ENCODE measurements at regions not wholly inside any gene's neighbourhood (a gene's known extent, or its start where the extent isn't known, plus 50 kb on each side); places are given as distances from the start of the nearest gene placed in this dataset.
"Not testable (repeated sequence)": the region's sequence is repeated elsewhere in the genome, so short reads cannot be mapped to it uniquely, and the experiment has no call there.

DNA sequence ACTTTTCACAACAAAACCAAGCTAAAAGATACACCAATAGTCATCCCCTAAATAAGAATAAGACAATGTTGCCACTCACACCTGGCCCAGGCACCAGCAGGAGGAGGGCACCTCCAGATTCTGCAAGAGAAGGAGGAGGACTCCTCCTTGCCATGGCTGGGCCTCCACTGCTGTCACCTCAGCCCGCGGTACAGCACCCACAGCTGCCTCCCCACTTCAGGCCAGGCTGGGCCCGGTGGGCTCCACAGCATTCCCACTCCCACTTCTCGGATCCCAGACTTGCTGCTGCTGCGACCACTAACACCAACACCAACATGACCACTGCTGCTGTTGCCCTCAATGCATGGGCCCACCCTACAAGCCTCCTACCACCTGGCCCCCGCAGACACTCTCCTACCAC lies 95.3 kb upstream of the POTED start:
- DNase-seq; H3K4me1 ChIP-seq; H3K4me3 ChIP-seq; H3K27me3 ChIP-seq (ENCODE audit: low read depth); H3K36me3 ChIP-seq; intact Hi-C loops (cut with DNase I); H3K9me3 ChIP-seq; H3K27ac ChIP-seq: not testable (repeated sequence)
- peak in 1 of 2 donors; percentile 32 for ATAC-seq

DNA sequence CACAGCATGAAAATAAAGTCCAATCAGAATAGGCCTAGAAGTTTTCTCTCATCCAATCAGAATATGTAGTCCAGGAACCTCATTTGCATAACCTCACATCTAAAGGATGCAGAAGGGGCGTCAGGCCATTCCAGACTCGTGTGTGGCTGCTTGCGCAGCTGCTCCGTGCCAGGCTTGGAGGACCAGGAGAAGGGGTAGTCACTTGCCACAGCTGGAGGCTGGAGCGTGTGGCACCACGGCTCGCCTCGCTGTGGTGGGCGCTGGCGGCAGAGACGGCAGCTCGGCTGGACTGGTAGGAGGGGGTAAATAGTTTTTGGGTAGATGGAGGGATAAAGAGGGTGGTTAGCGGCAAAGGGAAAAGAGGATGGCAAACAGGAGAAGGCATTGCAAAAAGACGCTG lies 93.6 kb upstream of the POTED start:
- H3K27ac ChIP-seq; H3K9me3 ChIP-seq; DNase-seq; H3K27me3 ChIP-seq (ENCODE audit: low read depth); H3K4me3 ChIP-seq; H3K4me1 ChIP-seq; intact Hi-C loops (cut with DNase I); H3K36me3 ChIP-seq; ATAC-seq: not testable (repeated sequence)

DNA sequence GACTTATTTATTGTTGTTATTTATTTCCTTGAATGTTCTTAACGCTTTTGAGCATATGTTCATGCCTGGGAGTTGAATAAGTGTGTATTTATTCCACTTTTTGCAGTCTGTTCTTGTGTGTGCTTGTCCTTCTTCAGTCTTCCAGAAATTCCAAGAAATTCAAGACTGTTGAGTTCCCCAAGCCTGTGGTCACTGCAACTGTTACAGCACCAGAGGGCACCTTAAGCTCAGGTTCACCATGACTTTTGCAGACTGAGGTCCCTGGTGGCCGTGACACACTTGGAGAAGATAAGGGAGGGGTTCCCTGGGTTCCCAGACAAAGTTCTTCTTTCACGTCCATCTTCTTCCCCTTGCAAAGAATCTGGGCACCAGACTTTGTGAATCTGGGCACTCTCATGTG lies 89.6 kb upstream of the POTED start:
- H3K36me3 ChIP-seq; H3K4me3 ChIP-seq; DNase-seq; H3K27ac ChIP-seq; ATAC-seq; intact Hi-C loops (cut with DNase I); H3K9me3 ChIP-seq; H3K4me1 ChIP-seq; H3K27me3 ChIP-seq (ENCODE audit: low read depth): not testable (repeated sequence)

- H3K4me3 ChIP-seq; DNase-seq; intact Hi-C loops (cut with DNase I): not testable (repeated sequence)
These were observed 84.6 kb upstream of the POTED start for GRCh38 chr21:13525015-13525414.

DNA sequence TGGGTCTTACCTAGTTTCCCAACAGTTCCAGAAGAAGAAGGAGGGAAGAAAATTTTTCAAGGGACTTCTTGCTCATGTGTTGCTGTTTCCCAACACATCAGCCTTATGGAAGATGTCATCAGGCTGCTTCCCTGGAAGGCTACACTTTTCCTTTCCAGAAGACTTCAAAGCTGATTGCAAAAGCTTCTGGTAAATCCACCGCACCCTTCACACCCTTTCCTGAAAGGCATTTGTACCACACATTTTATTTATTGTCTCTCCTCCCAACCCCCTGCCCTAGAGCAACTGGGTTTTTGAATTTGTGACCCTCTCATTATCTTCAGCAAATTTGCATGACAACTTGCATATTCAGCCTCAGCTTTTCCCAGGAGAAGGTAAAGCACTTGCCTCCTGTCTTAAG lies 80.5 kb upstream of the POTED start:
- H3K27ac ChIP-seq; H3K4me3 ChIP-seq; DNase-seq; intact Hi-C loops (cut with DNase I); H3K27me3 ChIP-seq (ENCODE audit: low read depth); H3K9me3 ChIP-seq; H3K36me3 ChIP-seq; ATAC-seq; H3K4me1 ChIP-seq: not testable (repeated sequence)

More at GRCh38 chr21:13525015-13525414, 84.6 kb upstream of the POTED start:
- not testable (repeated sequence) for H3K4me1 ChIP-seq; ATAC-seq; H3K27me3 ChIP-seq (ENCODE audit: low read depth); H3K27ac ChIP-seq; H3K36me3 ChIP-seq; H3K9me3 ChIP-seq

DNA sequence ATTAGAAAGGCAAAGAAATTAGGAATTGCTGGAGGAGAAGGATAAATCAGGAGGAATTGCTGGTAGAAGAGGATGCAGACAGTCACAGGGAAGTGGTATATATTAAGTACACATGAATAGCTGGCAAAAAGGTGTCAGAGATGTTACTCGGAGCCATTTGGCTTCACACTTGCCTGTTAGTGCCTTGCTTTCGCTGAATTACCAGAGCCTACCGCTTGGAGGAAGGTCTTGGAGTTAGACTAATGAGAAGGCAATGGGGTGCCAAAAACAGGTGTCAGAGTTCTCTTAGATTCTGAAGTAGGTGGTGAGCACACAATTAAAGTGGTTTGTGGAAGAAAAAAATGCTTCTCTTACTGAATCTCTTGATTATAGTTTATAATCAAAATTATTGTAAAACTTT lies 79.9 kb upstream of the POTED start:
- H3K4me3 ChIP-seq; ATAC-seq; intact Hi-C loops (cut with DNase I); H3K27me3 ChIP-seq (ENCODE audit: low read depth); H3K27ac ChIP-seq; H3K9me3 ChIP-seq; DNase-seq; H3K36me3 ChIP-seq; H3K4me1 ChIP-seq: not testable (repeated sequence)

DNA sequence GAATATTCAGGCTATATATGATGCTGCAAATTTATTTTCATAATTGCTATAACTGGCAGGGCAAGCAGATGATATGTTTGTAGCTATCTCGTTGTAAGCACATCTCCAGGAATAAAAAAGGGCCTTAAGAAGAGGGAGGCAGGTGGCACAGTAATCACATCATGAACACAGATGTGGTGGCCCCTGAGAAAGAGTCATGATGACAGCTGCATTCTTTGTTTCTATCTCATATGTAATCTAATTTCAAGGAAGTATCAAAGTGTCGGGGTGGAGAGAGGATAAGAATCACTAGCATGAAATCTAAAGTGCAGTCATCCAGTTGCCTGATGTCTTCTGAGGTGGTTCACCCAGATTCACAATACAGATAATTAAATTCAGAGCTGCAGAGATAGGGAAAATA lies 78.9 kb upstream of the POTED start:
- DNase-seq; H3K27ac ChIP-seq; H3K36me3 ChIP-seq; H3K9me3 ChIP-seq; H3K4me1 ChIP-seq; H3K27me3 ChIP-seq (ENCODE audit: low read depth); intact Hi-C loops (cut with DNase I); H3K4me3 ChIP-seq; ATAC-seq: not testable (repeated sequence)

- H3K4me3 ChIP-seq; H3K9me3 ChIP-seq; ATAC-seq; H3K27me3 ChIP-seq (ENCODE audit: low read depth); H3K36me3 ChIP-seq; DNase-seq; H3K4me1 ChIP-seq; H3K27ac ChIP-seq; intact Hi-C loops (cut with DNase I): not testable (repeated sequence)
These were observed 66.1 kb upstream of the POTED start for GRCh38 chr21:13543482-13543881.

- H3K27me3 ChIP-seq (ENCODE audit: low read depth); H3K27ac ChIP-seq; H3K4me3 ChIP-seq; intact Hi-C loops (cut with DNase I); H3K36me3 ChIP-seq; DNase-seq; ATAC-seq; H3K9me3 ChIP-seq; H3K4me1 ChIP-seq: not testable (repeated sequence)
These were observed 64.1 kb upstream of the POTED start for GRCh38 chr21:13545525-13545924.

All from lower lobe of right lung (tissue), 2 donors.